ENCODE measurements at regions not wholly inside any gene's neighbourhood (a gene's known extent, or its start where the extent isn't known, plus 50 kb on each side); places are given as distances from the start of the nearest gene placed in this dataset.
"Not testable (repeated sequence)": the region's sequence is repeated elsewhere in the genome, so short reads cannot be mapped to it uniquely, and the experiment has no call there.

- intact Hi-C loops (cut with micrococcal nuclease; ENCODE audit: unreplicated experiment): no loop called here
- H3K36me3 ChIP-seq (ENCODE audit: insufficient read depth, low read length, poor library complexity, severe bottlenecking): no peaks in the 10 kb centered on the region
- H3K27me3 ChIP-seq (replicated peaks; ENCODE audit: insufficient read depth, low read depth, low read length, poor library complexity): no peaks in the 10 kb centered on the region
- H3K9me3 ChIP-seq (ENCODE audit: low read depth, low read length, poor library complexity, severe bottlenecking): no peaks in the 10 kb centered on the region
- no peak for TF ChIP-seq CTCF (conservative IDR thresholded peaks at IDR 0.05; ENCODE audit: low read depth, low read length)
- TF ChIP-seq EZH2 (IDR thresholded peaks at IDR 0.05; ENCODE audit: borderline replicate concordance, low read depth, low read length, poor library complexity, severe bottlenecking): no peak
- no peak for DNase-seq (ENCODE audit: low spot score)
- no peak overlapping the region for H3K27ac ChIP-seq (ENCODE audit: low read depth, low read length, poor library complexity, severe bottlenecking)
- ChIA-PET CTCF (no interaction called here), POLR2A (ENCODE audit: low non-redundant PET) (no interaction called here)
- no peaks in the 10 kb centered on the region for H3K4me1 ChIP-seq (ENCODE audit: insufficient read depth, low read length, poor library complexity, severe bottlenecking)
- H3K4me3 ChIP-seq (ENCODE audit: low read depth, low read length, poor library complexity, severe bottlenecking): no peak overlapping the region
- BruUV-seq (replicated peaks): no TSS peak
These were observed 1564.3 kb upstream of the PRR20A start for GRCh38 chr13:55576389-55576788.

GRCh38 chr13:55577082-55577846 lies 1563.5 kb upstream of the PRR20A start:
- no peak for TF ChIP-seq CTCF (conservative IDR thresholded peaks at IDR 0.05; ENCODE audit: low read depth, low read length)
- no peak for TF ChIP-seq EZH2 (IDR thresholded peaks at IDR 0.05; ENCODE audit: borderline replicate concordance, low read depth, low read length, poor library complexity, severe bottlenecking)
- H3K27ac ChIP-seq (ENCODE audit: low read depth, low read length, poor library complexity, severe bottlenecking): no peak overlapping the region
- POLR2A ChIA-PET (ENCODE audit: low non-redundant PET): no interaction called here

GRCh38 chr13:55577847-55578210 lies 1562.9 kb upstream of the PRR20A start:
- DNase-seq (ENCODE audit: low spot score): no peak
- Histone ChIP-seq H3K27ac (ENCODE audit: low read depth, low read length, poor library complexity, severe bottlenecking) (no peak overlapping the region), H3K4me1 (ENCODE audit: insufficient read depth, low read length, poor library complexity, severe bottlenecking) (no peaks in the 10 kb centered on the region), H3K4me3 (ENCODE audit: low read depth, low read length, poor library complexity, severe bottlenecking) (no peak overlapping the region), H3K27me3 (replicated peaks; ENCODE audit: insufficient read depth, low read depth, low read length, poor library complexity) (no peaks in the 10 kb centered on the region), H3K36me3 (ENCODE audit: insufficient read depth, low read length, poor library complexity, severe bottlenecking) (no peaks in the 10 kb centered on the region), H3K9me3 (ENCODE audit: low read depth, low read length, poor library complexity, severe bottlenecking) (no peaks in the 10 kb centered on the region)
- ChIA-PET CTCF (no interaction called here), POLR2A (ENCODE audit: low non-redundant PET) (no interaction called here)
- intact Hi-C loops (cut with micrococcal nuclease; ENCODE audit: unreplicated experiment): no loop called here
- TF ChIP-seq CTCF (conservative IDR thresholded peaks at IDR 0.05; ENCODE audit: low read depth, low read length): no peak
- no peak for TF ChIP-seq EZH2 (IDR thresholded peaks at IDR 0.05; ENCODE audit: borderline replicate concordance, low read depth, low read length, poor library complexity, severe bottlenecking)
- no TSS peak for BruUV-seq (replicated peaks)

More at GRCh38 chr13:55577082-55577846, 1563.5 kb upstream of the PRR20A start:
- no peaks in the 10 kb centered on the region for H3K9me3 ChIP-seq (ENCODE audit: low read depth, low read length, poor library complexity, severe bottlenecking)
- CTCF ChIA-PET: no interaction called here
- no peaks in the 10 kb centered on the region for H3K4me1 ChIP-seq (ENCODE audit: insufficient read depth, low read length, poor library complexity, severe bottlenecking)
- DNase-seq (ENCODE audit: low spot score): no peak
- intact Hi-C loops (cut with micrococcal nuclease; ENCODE audit: unreplicated experiment): no loop called here
- no peaks in the 10 kb centered on the region for H3K36me3 ChIP-seq (ENCODE audit: insufficient read depth, low read length, poor library complexity, severe bottlenecking)
- no TSS peak for BruUV-seq (replicated peaks)
- H3K27me3 ChIP-seq (replicated peaks; ENCODE audit: insufficient read depth, low read depth, low read length, poor library complexity): no peaks in the 10 kb centered on the region
- no peak overlapping the region for H3K4me3 ChIP-seq (ENCODE audit: low read depth, low read length, poor library complexity, severe bottlenecking)

- H3K27ac ChIP-seq (ENCODE audit: low read depth, low read length, poor library complexity, severe bottlenecking); H3K27me3 ChIP-seq (replicated peaks; ENCODE audit: insufficient read depth, low read depth, low read length, poor library complexity); intact Hi-C loops (cut with micrococcal nuclease; ENCODE audit: unreplicated experiment); BruUV-seq (replicated peaks); DNase-seq (ENCODE audit: low spot score); POLR2A ChIA-PET (ENCODE audit: low non-redundant PET); H3K4me1 ChIP-seq (ENCODE audit: insufficient read depth, low read length, poor library complexity, severe bottlenecking); H3K36me3 ChIP-seq (ENCODE audit: insufficient read depth, low read length, poor library complexity, severe bottlenecking); CTCF ChIA-PET; H3K9me3 ChIP-seq (ENCODE audit: low read depth, low read length, poor library complexity, severe bottlenecking); H3K4me3 ChIP-seq (ENCODE audit: low read depth, low read length, poor library complexity, severe bottlenecking): not testable (repeated sequence)
These were observed 1558.4 kb upstream of the PRR20A start for GRCh38 chr13:55582294-55582693.
